Activated B cell treated with CpG ODN at 0.5 μM for 24 hours (primary cell): ENCODE measurements at regions not wholly inside any gene's neighbourhood (a gene's known extent, or its start where the extent isn't known, plus 50 kb on each side); places are given as distances from the start of the nearest gene placed in this dataset.

ENCODE experiments used
- ATAC-seq: fragments of 200-7000 bp; cut with Tn5 transposase; one replicate; pipeline ENCODE4 v1.10.0; 2021; ENCODE audit warnings: low read depth, mild to moderate bottlenecking, moderate library complexity
- CTCF ChIA-PET: fragments of 350-600 bp; sonication (Branson Sonifier 250); formaldehyde crosslinking; loops from one replicate; lab custom pipeline; 2021; ENCODE audit warnings: antibody characterized with exemption; lab: Charles Lee
- POLR2A ChIA-PET: fragments of 350-600 bp; sonication (Branson Sonifier 250); formaldehyde crosslinking; loops from one replicate; lab custom pipeline; 2021; ENCODE audit warnings: antibody characterized with exemption; lab: Charles Lee
- DNase-seq: peaks from one replicate; pipeline ENCODE4 v3.0.0; 2022
- H3K27ac Mint-ChIP-seq: one replicate; pipeline ENCODE4 v1.8.0; 2020; ENCODE audit warnings: mixed read lengths
- H3K27me3 Mint-ChIP-seq: one replicate; pipeline ENCODE4 v1.8.0; 2021; ENCODE audit warnings: mixed read lengths
- H3K36me3 Mint-ChIP-seq: one replicate; pipeline ENCODE4 v1.8.0; 2021; ENCODE audit warnings: low read depth, mixed read lengths
- H3K4me1 Mint-ChIP-seq: one replicate; pipeline ENCODE4 v1.8.0; 2021; ENCODE audit warnings: mixed read lengths
- H3K4me3 Mint-ChIP-seq: one replicate; pipeline ENCODE4 v1.8.0; 2020; ENCODE audit warnings: mild to moderate bottlenecking, mixed read lengths
- H3K9me3 Mint-ChIP-seq: one replicate; pipeline ENCODE4 v1.8.0; 2020; ENCODE audit warnings: mixed read lengths
- intact Hi-C: fragments of 100-400 bp; cut with micrococcal nuclease; formaldehyde crosslinking; loops from one replicate; pipeline ENCODE4 v1.15.1; 2024
- TF ChIP-seq, protein P1 (sequence below): fragments of 200-600 bp; IDR thresholded peaks from one replicate; pipeline ENCODE4 v1.8.0; 2022; ENCODE audit warnings: antibody characterized with exemption, mild to moderate bottlenecking

- intact Hi-C loops = no loop called here
- ChIA-PET CTCF (no interaction called here), POLR2A (no interaction called here)
- ATAC-seq = no peak
- Mint-ChIP-seq H3K36me3 (peaks cover 7% of the 10 kb centered on the region), H3K27me3 (no peaks in the 10 kb centered on the region), H3K4me3 (no peak overlapping the region), H3K4me1 (no peaks in the 10 kb centered on the region), H3K27ac (no peak overlapping the region), H3K9me3 (peaks cover 5% of the 10 kb centered on the region)
- no peak for DNase-seq
- TF ChIP-seq, protein P1, sequence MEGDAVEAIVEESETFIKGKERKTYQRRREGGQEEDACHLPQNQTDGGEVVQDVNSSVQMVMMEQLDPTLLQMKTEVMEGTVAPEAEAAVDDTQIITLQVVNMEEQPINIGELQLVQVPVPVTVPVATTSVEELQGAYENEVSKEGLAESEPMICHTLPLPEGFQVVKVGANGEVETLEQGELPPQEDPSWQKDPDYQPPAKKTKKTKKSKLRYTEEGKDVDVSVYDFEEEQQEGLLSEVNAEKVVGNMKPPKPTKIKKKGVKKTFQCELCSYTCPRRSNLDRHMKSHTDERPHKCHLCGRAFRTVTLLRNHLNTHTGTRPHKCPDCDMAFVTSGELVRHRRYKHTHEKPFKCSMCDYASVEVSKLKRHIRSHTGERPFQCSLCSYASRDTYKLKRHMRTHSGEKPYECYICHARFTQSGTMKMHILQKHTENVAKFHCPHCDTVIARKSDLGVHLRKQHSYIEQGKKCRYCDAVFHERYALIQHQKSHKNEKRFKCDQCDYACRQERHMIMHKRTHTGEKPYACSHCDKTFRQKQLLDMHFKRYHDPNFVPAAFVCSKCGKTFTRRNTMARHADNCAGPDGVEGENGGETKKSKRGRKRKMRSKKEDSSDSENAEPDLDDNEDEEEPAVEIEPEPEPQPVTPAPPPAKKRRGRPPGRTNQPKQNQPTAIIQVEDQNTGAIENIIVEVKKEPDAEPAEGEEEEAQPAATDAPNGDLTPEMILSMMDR = no peak
Observed at GRCh38 chrX:131764216-131764615, 220.3 kb downstream of the OR13H1 start.

GRCh38 chrX:131778269-131779218, 234.7 kb downstream of the OR13H1 start:
- TF ChIP-seq, protein P1 = no peak
- DNase-seq = no peak
- Mint-ChIP-seq H3K4me1 (no peaks in the 10 kb centered on the region), H3K27ac (no peak overlapping the region), H3K9me3 (no peaks in the 10 kb centered on the region), H3K36me3 (peaks cover 3% of the 10 kb centered on the region), H3K4me3 (no peak overlapping the region), H3K27me3 (no peaks in the 10 kb centered on the region)
- intact Hi-C loops = no loop called here
- POLR2A ChIA-PET = no interaction called here
- CTCF ChIA-PET = no interaction called here
- no peak for ATAC-seq

DNA sequence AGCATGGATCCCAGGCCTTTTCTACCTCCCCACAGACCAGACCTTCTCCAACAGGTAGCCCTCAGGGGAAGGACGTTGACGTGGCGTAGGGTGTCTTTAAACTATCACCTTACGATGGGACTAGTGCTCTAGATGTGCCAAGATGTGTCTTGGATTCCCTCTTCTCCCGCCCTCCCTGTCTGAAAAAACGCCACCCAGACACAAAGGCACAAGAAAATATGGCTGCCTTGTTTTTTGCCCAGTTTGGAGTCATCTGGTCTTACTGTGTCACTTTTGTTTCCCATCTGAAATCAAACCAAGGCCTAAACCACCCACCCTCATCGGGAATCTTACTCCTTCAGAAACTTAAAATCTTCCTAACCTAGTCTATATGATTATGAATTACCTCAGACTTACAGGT, 235.4 kb downstream of the OR13H1 start:
- Mint-ChIP-seq H3K4me1 (no peaks in the 10 kb centered on the region), H3K9me3 (no peaks in the 10 kb centered on the region), H3K27me3 (no peaks in the 10 kb centered on the region), H3K36me3 (peaks cover 3% of the 10 kb centered on the region), H3K27ac (no peak overlapping the region), H3K4me3 (no peak overlapping the region)
- no peak for ATAC-seq
- DNase-seq = no peak
- POLR2A ChIA-PET = no interaction called here
- CTCF ChIA-PET = no interaction called here
- TF ChIP-seq, protein P1 = no peak
- intact Hi-C loops = no loop called here

DNA sequence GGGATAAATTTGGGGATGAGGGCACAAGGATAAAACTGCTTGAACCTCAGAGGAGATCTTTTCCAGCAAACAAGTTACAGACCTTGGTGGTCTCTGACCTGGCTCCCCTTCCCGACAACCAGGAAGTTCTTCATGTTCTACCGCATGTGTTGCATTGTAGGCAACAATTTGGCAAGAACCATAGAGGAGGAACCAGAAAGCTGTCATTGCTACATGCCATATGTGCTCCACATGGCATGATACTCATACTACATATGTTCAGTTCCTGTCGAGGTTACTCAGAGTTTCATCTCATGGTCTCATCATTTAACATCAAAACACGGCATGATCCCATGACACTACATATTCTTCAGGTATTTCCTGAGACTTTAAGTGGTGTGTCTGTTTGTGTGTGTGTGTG, 235.9 kb downstream of the OR13H1 start:
- H3K4me3 Mint-ChIP-seq = no peak overlapping the region
- no peak for DNase-seq
- H3K4me1 Mint-ChIP-seq = no peaks in the 10 kb centered on the region
- H3K27me3 Mint-ChIP-seq = no peaks in the 10 kb centered on the region
- no peak overlapping the region for H3K27ac Mint-ChIP-seq
- ATAC-seq = no peak
- no peaks in the 10 kb centered on the region for H3K9me3 Mint-ChIP-seq
- TF ChIP-seq, protein P1 = no peak
- intact Hi-C loops = no loop called here
- ChIA-PET CTCF (no interaction called here), POLR2A (no interaction called here)
- peaks cover 3% of the 10 kb centered on the region for H3K36me3 Mint-ChIP-seq

GRCh38 chrX:131782646-131783045, 238.8 kb downstream of the OR13H1 start:
- Mint-ChIP-seq H3K36me3 (peaks cover 3% of the 10 kb centered on the region), H3K9me3 (no peaks in the 10 kb centered on the region), H3K4me3 (no peak overlapping the region), H3K27me3 (no peaks in the 10 kb centered on the region), H3K4me1 (no peaks in the 10 kb centered on the region), H3K27ac (no peak overlapping the region)
- CTCF ChIA-PET = no interaction called here
- POLR2A ChIA-PET = no interaction called here
- DNase-seq = no peak
- TF ChIP-seq, protein P1 = no peak
- intact Hi-C loops = no loop called here
- no peak for ATAC-seq
